GM21737 (cell line): ENCODE measurements at regions not wholly inside any gene's neighbourhood (a gene's known extent, or its start where the extent isn't known, plus 50 kb on each side); places are given as distances from the start of the nearest gene placed in this dataset.
"Not testable (repeated sequence)": the region's sequence is repeated elsewhere in the genome, so short reads cannot be mapped to it uniquely, and the experiment has no call there.

Source experiments
- ATAC-seq: cut with Tn5 transposase; IDR thresholded peaks from one replicate; pipeline ENCODE4 v1.9.1; 2021; ENCODE audit warnings: mild to moderate bottlenecking, moderate library complexity; ENCODE audit not compliant: unreplicated experiment

DNA sequence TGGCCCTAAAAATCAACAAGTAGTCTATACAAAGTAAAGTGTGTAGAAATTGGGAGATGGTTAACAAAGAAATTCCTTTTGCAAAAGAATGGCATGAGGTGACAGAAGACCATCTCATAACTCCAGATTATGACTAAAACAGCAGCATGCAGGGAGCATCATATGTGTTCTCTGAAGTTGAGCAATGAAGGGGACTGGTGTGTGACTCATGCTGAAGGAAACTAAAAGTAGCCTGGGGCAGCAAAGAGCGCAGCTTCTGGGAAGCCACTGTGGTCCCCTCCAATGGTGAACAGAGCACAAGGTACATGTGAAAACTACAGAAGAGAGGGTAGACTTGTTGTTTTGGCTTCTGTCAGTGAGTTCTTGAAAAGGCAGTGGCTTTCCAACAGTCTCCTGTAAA is 133.4 kb downstream of the MACC1 start:
- ATAC-seq, result no peak

- no peak for ATAC-seq
Measured at GRCh38 chr7:20079080-20079479, 138.1 kb downstream of the MACC1 start.

DNA sequence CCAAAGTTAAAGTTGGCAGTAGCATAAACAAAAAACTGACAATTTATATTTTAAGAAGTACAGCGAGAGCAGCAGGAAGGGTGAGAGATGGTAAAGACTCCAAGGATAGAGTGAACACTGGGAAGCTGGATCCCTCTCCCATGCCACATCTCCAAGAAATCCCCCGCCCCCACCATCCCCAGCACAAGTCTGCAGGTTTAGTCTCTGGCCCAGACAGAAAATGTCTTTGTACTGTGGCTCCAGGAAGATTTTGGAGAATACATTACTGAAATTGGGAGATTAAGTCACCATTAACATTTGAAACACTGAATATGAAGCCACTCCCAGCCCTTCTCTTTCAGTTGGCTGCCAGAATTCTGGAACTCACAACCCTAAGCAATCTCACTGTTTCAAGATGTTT is 140.3 kb downstream of the MACC1 start:
- ATAC-seq, result no peak

GRCh38 chr7:20075992-20076820 is 141.0 kb downstream of the MACC1 start:
- no peak for ATAC-seq

GRCh38 chr7:20075440-20075839 is 141.7 kb downstream of the MACC1 start:
- ATAC-seq, result no peak

DNA sequence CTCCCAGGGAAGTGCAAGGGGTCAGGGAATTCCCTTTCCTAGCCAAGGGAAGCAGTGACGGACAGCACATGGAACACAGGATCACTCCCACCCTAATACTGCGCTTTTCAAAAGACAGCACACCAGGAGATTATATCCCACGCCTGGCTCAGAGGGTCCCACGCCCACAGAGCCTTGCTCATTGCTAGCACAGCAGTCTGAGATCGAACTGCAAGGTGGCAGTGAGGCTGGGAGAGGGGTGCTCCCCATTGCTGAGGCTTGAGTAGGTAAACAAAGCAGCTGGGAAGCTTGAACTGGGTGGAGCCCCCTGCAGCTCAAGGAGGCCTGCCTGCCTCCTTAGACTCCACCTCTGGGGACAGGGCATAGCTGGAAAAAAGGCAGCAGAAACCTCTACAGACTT is 149.2 kb downstream of the MACC1 start:
- ATAC-seq, result not testable (repeated sequence)

- ATAC-seq, result peak; percentile 96
Measured at GRCh38 chr7:20064974-20065862, 152.0 kb downstream of the MACC1 start.

DNA sequence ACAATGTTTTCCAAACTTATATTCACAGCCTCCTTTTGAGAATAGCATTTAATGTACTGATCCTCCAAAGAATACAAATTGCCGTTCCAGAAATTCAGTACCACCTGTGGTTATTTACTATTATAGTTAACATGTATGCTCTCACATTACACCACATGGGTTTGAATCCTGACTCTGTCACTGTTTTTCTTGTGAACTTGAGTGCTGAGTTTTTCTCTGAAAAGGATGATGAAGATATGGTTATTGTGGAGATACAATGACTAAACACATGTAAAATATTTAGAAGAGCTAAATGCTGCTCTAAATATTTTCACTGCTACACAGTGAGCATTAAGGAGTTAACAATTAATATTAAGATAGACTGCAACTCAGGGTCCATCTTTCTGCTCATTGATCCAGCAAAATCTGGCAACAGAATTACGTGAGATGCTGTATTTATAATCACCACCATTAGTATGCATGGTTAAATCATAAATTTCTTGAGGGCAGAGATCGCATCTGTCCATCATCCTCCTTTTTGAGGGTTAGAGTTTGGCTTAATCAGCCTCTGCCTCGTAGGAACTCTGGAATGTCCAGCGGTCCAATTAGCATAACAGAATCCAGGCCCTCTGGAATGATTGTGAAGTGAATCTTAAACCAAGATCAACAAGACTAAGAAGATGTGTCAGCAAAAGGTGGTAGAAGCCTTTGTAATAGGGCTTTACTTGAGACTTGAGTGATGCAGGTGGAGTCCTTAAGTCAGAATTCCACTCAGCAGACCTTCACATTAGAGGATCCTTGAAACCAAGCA is 152.8 kb downstream of the MACC1 start:
- ATAC-seq, result no peak

GRCh38 chr7:20063644-20064043 is 153.5 kb downstream of the MACC1 start:
- ATAC-seq, result no peak

- no peak for ATAC-seq
Measured at GRCh38 chr7:20062932-20063331, 154.3 kb downstream of the MACC1 start.

DNA sequence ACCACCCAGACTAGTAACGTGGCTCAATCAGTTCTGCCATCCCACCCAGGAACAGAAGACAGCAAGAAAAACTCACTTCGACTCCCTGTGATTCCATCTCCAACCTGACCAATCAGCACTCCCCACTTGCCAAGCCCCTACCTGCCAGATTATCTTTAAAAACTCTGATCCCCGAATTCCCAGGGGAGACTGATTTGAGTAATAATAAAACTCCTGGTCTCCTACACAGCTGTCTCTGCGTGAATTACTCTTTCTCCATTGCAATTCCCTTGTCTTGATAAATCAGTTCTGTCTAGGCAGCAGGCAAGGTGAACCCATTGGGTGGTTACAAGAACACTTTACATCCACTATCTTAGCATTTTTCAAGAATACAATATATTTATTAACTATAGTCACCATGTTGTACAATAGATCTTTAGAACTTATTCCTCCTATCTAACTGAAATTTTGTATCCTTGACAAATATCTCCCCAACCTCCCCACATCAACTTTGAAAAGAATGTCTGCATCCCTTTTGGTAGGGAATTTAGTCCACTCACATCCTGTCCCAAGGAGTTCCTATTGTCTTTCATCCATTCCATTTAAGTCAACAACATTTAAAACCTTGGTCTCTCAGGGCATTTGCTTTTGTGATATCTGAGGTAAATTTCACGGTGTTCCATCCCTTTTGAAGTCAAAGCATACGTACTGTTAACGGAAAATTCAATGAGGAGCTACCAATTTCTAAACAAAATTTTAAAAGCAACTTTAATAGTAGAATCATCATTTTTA is 163.7 kb downstream of the MACC1 start:
- no peak for ATAC-seq

- no peak for ATAC-seq
Measured at GRCh38 chr7:20050241-20050966, 166.8 kb downstream of the MACC1 start.

DNA sequence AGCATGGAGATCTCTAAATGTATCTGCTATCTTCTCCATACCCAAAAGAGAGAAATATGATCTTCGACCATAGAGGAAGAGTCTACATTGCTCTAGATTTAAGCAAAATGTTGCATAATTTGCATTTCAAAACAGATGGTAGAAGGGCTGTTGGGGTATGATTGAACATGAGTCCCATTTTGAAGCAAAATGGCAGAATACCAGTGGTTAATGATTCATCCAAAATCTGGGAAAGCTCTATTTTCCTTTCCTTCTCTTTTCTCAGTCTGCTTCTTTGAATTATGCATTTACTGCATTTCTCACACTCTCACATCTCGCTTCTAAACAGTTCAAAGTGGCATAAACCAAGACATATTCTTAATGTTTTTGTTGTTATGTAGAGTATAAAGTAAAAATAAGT is 178.5 kb downstream of the MACC1 start:
- no peak for ATAC-seq

DNA sequence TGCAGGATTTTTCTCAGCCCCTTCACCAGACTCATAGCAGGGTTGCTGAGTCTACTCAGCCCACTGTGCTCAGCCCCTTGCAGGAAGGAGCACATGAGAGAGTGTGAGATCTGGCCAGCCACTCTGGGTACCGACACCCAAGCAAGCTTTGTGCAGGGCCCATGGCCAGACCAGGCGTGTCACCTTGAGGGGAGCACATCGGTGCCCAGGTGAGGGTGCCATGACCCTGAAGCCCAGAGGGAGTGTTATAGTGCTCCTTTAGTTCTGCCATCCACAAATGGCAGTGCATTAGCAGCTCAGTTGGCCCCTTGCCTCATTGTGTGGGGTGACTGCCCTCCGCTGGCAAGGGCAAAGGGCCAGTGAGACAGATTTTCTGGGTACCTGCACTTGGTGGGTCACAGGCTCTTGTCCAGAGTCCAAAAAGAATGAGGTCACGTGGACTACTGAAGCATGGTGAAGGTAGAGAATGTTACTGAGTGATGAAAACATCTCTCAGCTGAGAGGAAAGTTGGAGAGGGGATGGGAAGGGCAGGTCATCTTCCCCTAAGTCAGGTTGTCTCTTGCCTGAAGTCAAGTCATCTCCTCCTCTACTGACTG is 181.8 kb downstream of the MACC1 start:
- no peak for ATAC-seq

DNA sequence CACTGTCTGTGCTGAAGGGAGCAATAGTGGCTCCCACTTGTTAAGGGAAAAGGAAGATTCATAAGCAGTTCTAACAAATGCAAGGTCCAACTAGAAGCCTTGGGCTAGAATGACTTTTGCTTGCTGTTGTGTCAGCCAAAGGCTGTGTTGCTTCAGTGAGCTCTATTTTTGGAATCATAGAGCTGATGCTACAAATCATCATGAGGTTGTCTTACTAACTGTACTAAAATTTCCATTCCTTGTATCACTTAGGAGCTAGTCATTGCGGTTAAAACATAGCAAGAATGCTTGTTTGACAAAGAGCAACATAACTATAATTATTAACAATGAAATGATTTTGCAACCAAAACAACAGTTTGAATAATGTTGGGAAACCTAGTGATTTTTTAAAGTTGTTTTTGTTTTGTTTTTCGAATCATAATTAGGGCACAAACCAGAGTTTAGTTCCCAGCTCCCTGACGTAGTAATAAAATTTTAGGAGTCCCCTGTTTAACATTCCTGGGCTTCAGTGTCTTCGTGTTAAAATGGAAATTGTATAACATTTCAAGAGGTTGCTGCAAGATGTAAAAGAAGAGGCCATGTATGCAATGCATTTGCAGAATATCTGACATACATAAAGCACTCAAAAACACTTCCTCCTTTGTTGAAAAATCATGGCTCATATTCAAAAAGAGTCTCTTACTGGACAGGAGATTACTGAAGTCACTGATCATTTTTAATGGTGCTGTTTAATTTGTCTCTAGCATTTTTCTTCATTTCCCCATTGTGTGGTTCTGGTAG is 183.4 kb downstream of the MACC1 start:
- no peak for ATAC-seq

DNA sequence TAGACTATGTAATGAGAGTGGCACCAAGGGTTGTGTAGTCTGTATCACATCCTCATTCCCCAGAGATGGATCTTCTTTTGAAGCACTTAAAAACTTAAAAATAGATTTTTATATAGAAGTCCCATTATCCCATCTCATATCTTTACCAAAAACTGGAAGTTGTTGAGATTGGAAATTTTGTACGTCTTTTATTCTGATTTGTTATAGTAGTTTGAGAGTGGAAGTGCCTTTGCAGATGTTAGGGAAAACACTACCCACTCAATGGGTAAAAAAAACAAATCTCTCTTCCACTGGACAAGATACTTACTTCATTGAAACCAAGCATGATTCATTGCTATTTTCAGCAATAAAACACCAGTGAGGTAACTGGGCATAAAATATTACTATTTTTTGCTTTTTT is 184.4 kb downstream of the MACC1 start:
- ATAC-seq, result no peak

DNA sequence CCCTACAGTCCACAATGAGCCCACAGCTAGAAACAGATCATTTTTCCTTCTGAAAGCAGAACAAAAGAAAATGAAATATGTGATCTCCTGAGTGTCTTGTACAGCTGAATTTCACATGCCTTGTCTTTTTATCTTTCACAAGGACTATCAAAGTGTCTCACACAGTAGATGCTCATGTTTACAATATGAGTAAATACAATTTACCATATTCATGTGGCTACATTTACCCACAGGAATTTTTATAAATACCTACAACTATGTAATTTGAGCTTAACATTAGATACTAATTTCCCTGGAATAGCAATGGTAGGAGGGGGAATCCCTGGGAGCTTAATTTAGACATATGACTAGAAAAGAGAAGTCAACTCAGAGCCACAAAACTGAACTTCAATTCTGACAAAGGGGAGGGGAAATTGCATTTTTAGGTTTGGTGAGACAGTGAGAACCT is 186.2 kb downstream of the MACC1 start:
- peak; percentile 48 for ATAC-seq

GRCh38 chr7:20030417-20030816 is 186.8 kb downstream of the MACC1 start:
- ATAC-seq, result peak; percentile 88

DNA sequence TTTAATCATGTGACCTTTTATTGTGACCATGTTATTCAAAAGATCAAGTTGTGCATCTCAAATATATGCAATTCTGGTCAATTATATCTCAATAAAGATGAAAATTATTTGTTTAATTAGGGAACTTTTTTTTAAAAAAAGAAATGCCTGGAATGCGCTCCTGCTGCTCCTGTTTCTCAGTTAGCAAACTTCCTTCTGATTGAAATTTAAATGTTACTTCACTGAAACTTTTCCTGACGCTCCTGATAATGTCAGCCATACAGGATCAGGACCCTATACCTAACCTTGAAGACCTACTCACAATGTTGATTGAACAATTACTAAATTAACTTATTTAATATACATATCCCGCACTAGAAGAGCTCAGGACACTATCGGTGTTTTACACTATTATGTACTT is 190.4 kb downstream of the MACC1 start:
- ATAC-seq, result no peak
